ELF-1 (cell line): ENCODE measurements at regions not wholly inside any gene's neighbourhood (a gene's known extent, or its start where the extent isn't known, plus 50 kb on each side); places are given as distances from the start of the nearest gene placed in this dataset.

ENCODE experiments used
- DNase-seq: peaks from one replicate; pipeline ENCODE4 v3.0.0-alpha.2; 2016; ENCODE audit warnings: low read depth, low spot score

- DNase-seq, result no peak
Measured at GRCh38 chr7:17601921-17602320, 303.5 kb downstream of the AHR start.

GRCh38 chr7:17608114-17608833 lies 309.8 kb downstream of the AHR start:
- no peak for DNase-seq

GRCh38 chr7:17611611-17612010 lies 313.2 kb downstream of the AHR start:
- no peak for DNase-seq

- DNase-seq, result no peak
Measured at GRCh38 chr7:17613338-17614041, 315.0 kb downstream of the AHR start.

GRCh38 chr7:17617380-17617779 lies 318.9 kb downstream of the AHR start:
- no peak for DNase-seq

- no peak for DNase-seq
Measured at GRCh38 chr7:17617857-17618651, 319.6 kb downstream of the AHR start.

GRCh38 chr7:17618652-17618974 lies 320.2 kb downstream of the AHR start:
- DNase-seq, result peak; percentile 36

- no peak for DNase-seq
Measured at GRCh38 chr7:17619196-17619818, 320.9 kb downstream of the AHR start.

GRCh38 chr7:17620566-17620965 lies 319.7 kb downstream of the SNX13 start:
- DNase-seq, result no peak

GRCh38 chr7:17622451-17622850 lies 317.8 kb downstream of the SNX13 start:
- no peak for DNase-seq

GRCh38 chr7:17623546-17624185 lies 316.6 kb downstream of the SNX13 start:
- DNase-seq, result no peak

GRCh38 chr7:17624379-17624778 lies 315.9 kb downstream of the SNX13 start:
- no peak for DNase-seq

- DNase-seq, result no peak
Measured at GRCh38 chr7:17625043-17625442, 315.3 kb downstream of the SNX13 start.

GRCh38 chr7:17626235-17626634 lies 314.1 kb downstream of the SNX13 start:
- DNase-seq, result no peak

- no peak for DNase-seq
Measured at GRCh38 chr7:17631061-17631460, 309.2 kb downstream of the SNX13 start.

- DNase-seq, result no peak
Measured at GRCh38 chr7:17632384-17632783, 307.9 kb downstream of the SNX13 start.

- DNase-seq, result no peak
Measured at GRCh38 chr7:17633067-17633466, 307.2 kb downstream of the SNX13 start.

GRCh38 chr7:17638727-17639126 lies 301.6 kb downstream of the SNX13 start:
- no peak for DNase-seq

GRCh38 chr7:17640730-17641377 lies 299.4 kb downstream of the SNX13 start:
- no peak for DNase-seq

- DNase-seq, result no peak
Measured at GRCh38 chr7:17645500-17645899, 294.8 kb downstream of the SNX13 start.

- no peak for DNase-seq
Measured at GRCh38 chr7:17646253-17646956, 293.9 kb downstream of the SNX13 start.
